ENCODE measurements at regions not wholly inside any gene's neighbourhood (a gene's known extent, or its start where the extent isn't known, plus 50 kb on each side); places are given as distances from the start of the nearest gene placed in this dataset.
A peak's percentile ranks its signal among the peaks of the same experiment; 100 is the strongest.

DNA sequence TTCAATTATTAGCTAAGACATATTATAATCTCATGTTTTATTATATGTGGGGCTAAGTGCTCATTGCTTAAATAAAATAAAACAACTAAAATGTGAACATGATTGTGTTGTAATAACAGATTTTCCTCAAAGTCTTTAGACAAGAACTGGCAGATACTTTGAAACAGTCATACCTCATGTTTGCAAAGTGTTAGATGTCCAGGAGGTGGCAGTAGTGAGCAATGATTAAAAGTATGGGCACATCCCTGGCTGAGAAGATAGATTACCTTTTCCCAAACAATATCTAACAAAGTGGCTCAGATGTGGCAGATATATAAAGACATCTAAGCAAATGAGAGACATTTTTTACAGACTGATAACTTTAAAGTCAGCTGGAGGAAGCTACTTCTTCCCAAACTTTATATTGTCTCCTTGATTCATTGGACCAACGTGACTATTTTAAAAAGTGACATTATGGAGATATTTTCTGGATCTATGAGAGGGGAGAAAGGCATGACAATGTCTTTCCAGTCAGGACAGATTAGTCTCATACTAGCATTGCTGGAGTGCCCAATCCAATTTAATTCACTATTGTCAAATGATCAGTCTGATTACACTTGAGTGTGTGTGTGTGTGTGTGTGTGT is 269.8 kb downstream of the S1PR1 start:
- no peak overlapping the region for H3K27ac ChIP-seq
- TF ChIP-seq, protein P1, sequence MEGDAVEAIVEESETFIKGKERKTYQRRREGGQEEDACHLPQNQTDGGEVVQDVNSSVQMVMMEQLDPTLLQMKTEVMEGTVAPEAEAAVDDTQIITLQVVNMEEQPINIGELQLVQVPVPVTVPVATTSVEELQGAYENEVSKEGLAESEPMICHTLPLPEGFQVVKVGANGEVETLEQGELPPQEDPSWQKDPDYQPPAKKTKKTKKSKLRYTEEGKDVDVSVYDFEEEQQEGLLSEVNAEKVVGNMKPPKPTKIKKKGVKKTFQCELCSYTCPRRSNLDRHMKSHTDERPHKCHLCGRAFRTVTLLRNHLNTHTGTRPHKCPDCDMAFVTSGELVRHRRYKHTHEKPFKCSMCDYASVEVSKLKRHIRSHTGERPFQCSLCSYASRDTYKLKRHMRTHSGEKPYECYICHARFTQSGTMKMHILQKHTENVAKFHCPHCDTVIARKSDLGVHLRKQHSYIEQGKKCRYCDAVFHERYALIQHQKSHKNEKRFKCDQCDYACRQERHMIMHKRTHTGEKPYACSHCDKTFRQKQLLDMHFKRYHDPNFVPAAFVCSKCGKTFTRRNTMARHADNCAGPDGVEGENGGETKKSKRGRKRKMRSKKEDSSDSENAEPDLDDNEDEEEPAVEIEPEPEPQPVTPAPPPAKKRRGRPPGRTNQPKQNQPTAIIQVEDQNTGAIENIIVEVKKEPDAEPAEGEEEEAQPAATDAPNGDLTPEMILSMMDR (conservative IDR thresholded peaks at IDR 0.05), result peak; percentile 81

DNA sequence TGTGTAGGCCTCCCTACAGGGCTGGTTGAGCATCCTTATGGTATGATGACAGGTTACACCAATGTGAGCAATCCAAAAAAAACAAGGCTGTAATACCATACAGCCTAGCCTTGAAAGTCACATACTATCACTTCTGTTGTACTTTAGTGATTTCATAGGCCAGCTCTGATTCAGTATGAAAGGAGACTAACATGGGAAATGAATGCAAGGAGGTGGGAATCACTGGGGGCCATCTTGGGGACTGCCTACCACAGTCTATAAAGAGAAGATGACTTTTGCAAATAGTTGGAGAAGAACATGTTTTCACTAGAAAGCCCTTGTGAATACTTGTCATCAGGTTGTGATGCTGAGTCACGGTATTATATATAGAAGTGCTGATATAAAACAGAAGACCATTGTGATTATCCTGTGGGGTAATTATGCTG is 270.7 kb downstream of the S1PR1 start:
- TF ChIP-seq, protein P1 (conservative IDR thresholded peaks at IDR 0.05), result no peak
- no peak overlapping the region for H3K27ac ChIP-seq

DNA sequence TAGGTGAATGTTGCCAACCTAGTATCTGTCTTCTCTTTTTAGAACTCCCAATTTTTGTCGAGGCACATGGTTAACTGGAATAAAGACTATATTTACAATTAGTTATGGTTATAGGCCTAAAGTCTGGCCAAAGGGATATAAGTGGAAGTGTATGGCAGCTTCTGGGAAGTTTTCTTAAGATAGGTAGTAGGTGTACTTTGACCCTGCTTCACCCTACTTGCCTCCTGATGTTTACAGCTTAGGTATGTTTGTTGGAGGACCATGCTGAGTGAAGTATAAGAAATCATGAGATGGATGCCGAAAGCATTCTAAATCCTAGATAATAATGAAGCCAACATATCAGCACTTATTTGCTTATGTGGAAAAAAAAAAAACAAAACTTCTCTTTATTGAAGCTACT is 272.1 kb downstream of the S1PR1 start:
- H3K27ac ChIP-seq, result no peak overlapping the region
- TF ChIP-seq, protein P1 (conservative IDR thresholded peaks at IDR 0.05), result no peak

DNA sequence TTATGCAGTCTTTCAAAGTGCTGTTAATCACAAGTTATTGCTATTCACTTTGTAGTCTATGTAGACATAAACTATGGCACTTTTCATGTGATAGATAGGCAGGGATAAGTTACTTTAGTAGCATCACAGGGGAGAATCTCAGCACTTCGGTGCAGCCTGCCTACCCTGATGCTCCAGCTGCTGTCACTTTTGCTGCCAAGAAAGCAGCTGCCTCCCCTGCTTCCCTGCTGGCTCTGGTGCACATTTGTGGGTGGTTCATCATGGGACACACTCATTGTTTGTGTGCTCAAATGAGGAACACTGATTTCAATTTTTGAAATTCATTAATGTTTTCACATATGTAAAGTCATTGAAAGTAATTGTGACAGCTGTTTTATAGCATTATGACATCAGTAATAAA is 272.6 kb downstream of the S1PR1 start:
- TF ChIP-seq, protein P1 (conservative IDR thresholded peaks at IDR 0.05), result no peak
- H3K27ac ChIP-seq, result no peak overlapping the region

DNA sequence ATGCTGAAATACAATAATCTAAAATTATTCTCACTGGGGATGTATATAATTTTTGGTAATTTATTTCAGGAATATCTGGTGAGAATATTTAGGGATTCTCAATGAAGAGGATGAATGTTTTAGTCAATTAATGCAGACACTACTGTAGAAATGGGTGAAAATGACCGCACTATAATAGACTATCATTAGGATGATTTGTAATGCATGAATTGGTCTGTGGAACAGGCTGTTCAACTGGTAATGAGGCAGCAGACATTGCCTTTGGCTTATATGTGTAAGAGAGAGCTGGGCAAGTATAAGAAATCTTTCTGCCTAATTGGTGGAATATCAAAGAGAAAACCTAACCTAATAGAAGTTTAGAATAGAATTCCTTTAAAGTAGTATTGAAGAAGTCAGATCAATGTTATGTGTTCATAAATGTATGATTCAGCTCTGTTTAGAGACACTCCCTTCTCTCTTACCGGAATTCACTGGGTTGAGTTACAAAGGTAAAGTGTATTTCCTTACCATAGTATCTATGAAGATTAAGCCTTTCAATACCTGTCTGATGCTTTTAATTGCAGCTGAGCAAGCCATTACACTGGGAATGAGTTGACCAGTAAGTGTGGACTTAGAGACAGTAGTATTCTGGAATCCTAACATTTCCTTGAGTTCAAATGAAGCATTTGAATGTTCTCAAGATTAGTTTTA is 274.5 kb downstream of the S1PR1 start:
- H3K27ac ChIP-seq, result no peak overlapping the region

DNA sequence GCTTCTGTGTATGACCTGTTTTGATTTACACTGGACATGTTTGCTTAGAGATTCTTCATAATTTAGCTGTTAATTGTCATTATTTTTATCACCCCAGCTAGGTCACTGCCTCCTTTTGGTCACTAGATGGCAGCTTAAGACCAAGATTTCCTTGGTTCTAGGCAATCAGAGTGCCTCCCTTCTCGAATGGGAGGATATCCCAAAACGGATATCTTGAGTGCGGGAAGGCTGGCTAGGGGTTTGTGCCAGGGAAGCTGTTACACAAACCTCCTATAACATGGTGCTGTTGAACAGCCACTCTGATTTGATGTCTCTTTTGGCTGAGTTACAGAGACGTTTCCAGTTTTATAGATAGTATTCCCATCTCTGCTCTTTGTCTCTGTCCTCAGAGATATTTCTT is 283.5 kb downstream of the S1PR1 start:
- no peak overlapping the region for H3K27ac ChIP-seq
- TF ChIP-seq, protein P1 (conservative IDR thresholded peaks at IDR 0.05), result peak; percentile 82

More for the DNA sequence above, 274.5 kb downstream of the S1PR1 start:
- TF ChIP-seq, protein P1 (conservative IDR thresholded peaks at IDR 0.05), result no peak

DNA sequence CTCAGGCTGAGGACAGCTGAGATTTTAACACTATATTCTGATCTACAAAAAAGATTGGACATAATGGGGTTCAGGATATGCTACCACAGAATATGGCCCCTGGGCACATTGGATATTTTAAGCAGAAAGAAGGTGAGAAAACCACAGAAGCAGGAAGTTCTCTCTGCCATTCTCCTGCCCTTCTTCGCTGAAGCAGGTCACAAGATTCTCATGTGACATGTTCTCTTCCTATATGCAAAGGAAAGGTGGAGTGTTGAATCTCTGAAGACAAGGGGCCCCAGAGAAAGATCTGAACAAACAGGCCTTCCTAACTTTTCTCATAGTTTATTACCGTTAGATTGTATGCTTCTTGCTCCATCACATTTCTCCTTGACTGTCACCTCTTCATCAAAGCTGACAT is 285.7 kb downstream of the S1PR1 start:
- TF ChIP-seq, protein P1 (conservative IDR thresholded peaks at IDR 0.05), result no peak
- H3K27ac ChIP-seq, result no peak overlapping the region

Measured in VCaP (cell line).